Vagina (tissue), 2 donors: ENCODE measurements at regions not wholly inside any gene's neighbourhood (a gene's known extent, or its start where the extent isn't known, plus 50 kb on each side); places are given as distances from the start of the nearest gene placed in this dataset.

Experiments used
- DNase-seq, 2 donors: peaks; one replicate each; pipeline ENCODE4 v3.0.0-alpha.2; 2017; ENCODE audit errors: extremely low spot score in 2 of 2
- H3K27ac ChIP-seq: fragments of 200-600 bp; sonication (generic); one replicate; pipeline ENCODE4 v1.5.1; 2019
- H3K27me3 ChIP-seq: fragments of 200-600 bp; sonication (generic); one replicate; pipeline ENCODE4 v1.5.1; 2019
- H3K36me3 ChIP-seq, 2 donors: fragments of 200-600 bp; sonication (generic); one replicate each; pipeline ENCODE4 v1.5.1; 2017 to 2019
- H3K4me1 ChIP-seq: fragments of 200-600 bp; sonication (generic); one replicate; pipeline ENCODE4 v1.5.1; 2019
- H3K4me3 ChIP-seq, 2 donors: fragments of 200-600 bp; sonication (generic); 1 replicate in 1 of 2; 2 replicates in 1 of 2; pipeline ENCODE4 v1.5.1; 2016 to 2019
- H3K9me3 ChIP-seq: fragments of 200-600 bp; sonication (generic); one replicate; pipeline ENCODE4 v1.5.1; 2019
- CTCF ChIP-seq, 3 experiments: fragments of 450-650 bp in 2 of 3; fragments of 200-600 bp in 1 of 3; sonication (generic) in 1 of 3; IDR thresholded peaks; one replicate each; pipeline ENCODE4 v1.5.1; 2017 to 2019; ENCODE audit warnings: antibody characterized with exemption in 3 of 3, mild to moderate bottlenecking in 2 of 3, moderate library complexity in 2 of 3
- POLR2A ChIP-seq, 2 donors: fragments of 450-650 bp; IDR thresholded peaks; one replicate each; pipeline ENCODE4 v1.6.1; 2017; ENCODE audit warnings: antibody characterized with exemption in 2 of 2, mild to moderate bottlenecking in 2 of 2, moderate library complexity in 2 of 2
- POLR2AphosphoS5 ChIP-seq, 2 donors: sonication (generic); formaldehyde crosslinking; IDR thresholded peaks; one replicate each; pipeline ENCODE4 v1.9.0; 2017; ENCODE audit warnings: antibody characterized with exemption in 2 of 2, mild to moderate bottlenecking in 2 of 2, low read depth in 1 of 2; ENCODE audit not compliant: insufficient read depth in 1 of 2
- intact Hi-C: fragments of 100-400 bp; cut with DNase I; formaldehyde crosslinking; loops from one replicate; pipeline ENCODE4 v1.15.1; 2023

DNA sequence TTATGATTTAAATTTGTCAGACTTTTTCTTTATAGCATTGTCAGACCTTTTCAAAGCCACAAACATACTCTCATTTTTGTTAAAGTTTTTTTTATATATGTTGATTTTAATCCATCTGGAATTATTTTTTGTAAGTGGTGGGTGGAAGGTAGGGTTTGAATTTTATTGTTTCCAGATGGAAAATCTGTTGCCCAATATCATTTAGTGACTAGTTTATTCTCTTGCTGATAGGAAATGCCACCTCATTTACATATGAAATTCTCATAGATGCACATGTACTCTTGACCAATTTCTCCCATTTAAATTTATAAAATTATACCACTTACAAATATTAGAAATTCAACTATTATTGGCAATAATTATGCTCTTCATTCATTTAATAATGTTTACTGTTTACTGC lies 52.1 kb upstream of the PLCB1 start:
- Histone ChIP-seq H3K36me3 (no peaks in the 10 kb centered on the region), H3K27me3 (no peaks in the 10 kb centered on the region), H3K4me3 (no peak overlapping the region), H3K9me3 (no peaks in the 10 kb centered on the region), H3K27ac (no peak overlapping the region), H3K4me1 (peaks cover 7% of the 10 kb centered on the region)
- no peak for DNase-seq
- intact Hi-C loops, result no loop called here
- no peak for TF ChIP-seq CTCF (IDR thresholded peaks at IDR 0.05)
- TF ChIP-seq POLR2A (IDR thresholded peaks at IDR 0.05), result no peak
- TF ChIP-seq POLR2AphosphoS5 (IDR thresholded peaks at IDR 0.05; ENCODE audit: insufficient read depth in 1 of 2, low read depth in 1 of 2), result no peak

GRCh38 chr20:8082025-8082424 lies 50.0 kb upstream of the PLCB1 start:
- H3K36me3 ChIP-seq, result no peaks in the 10 kb centered on the region
- no peaks in the 10 kb centered on the region for H3K27me3 ChIP-seq
- DNase-seq, result no peak
- no peak for TF ChIP-seq POLR2A (IDR thresholded peaks at IDR 0.05)
- TF ChIP-seq POLR2AphosphoS5 (IDR thresholded peaks at IDR 0.05; ENCODE audit: insufficient read depth in 1 of 2, low read depth in 1 of 2), result no peak
- no peak for TF ChIP-seq CTCF (IDR thresholded peaks at IDR 0.05)
- no peak overlapping the region for H3K27ac ChIP-seq
- H3K9me3 ChIP-seq, result no peaks in the 10 kb centered on the region
- H3K4me3 ChIP-seq, result no peak overlapping the region
- intact Hi-C loops, result no loop called here
- H3K4me1 ChIP-seq, result peaks cover 7% of the 10 kb centered on the region
